H9 (cell line): ENCODE measurements at regions not wholly inside any gene's neighbourhood (a gene's known extent, or its start where the extent isn't known, plus 50 kb on each side); places are given as distances from the start of the nearest gene placed in this dataset.

Experiments used
- DNase-seq: peaks from one replicate; pipeline ENCODE4 v3.0.0-alpha.2; 2017
- H2AFZ ChIP-seq: one replicate; pipeline ENCODE4 v1.6.1; 2013; ENCODE audit warnings: mild to moderate bottlenecking, low read length, control low read depth, moderate library complexity
- H2AK5ac ChIP-seq: 2 replicates; pipeline ENCODE4 v1.6.1; 2013; ENCODE audit warnings: low read length, control low read depth, mixed read lengths; ENCODE audit not compliant: insufficient read length
- H2BK120ac ChIP-seq: one replicate; pipeline ENCODE4 v1.6.1; 2013; ENCODE audit warnings: low read depth, mild to moderate bottlenecking, low read length, control low read depth, inconsistent platforms; ENCODE audit not compliant: poor library complexity, severe bottlenecking
- H2BK12ac ChIP-seq: 2 replicates; pipeline ENCODE4 v1.6.1; 2013; ENCODE audit warnings: low read length, control low read depth, mixed read lengths, low read depth; ENCODE audit not compliant: insufficient read length
- H2BK15ac ChIP-seq: 2 replicates; pipeline ENCODE4 v1.6.1; 2013; ENCODE audit warnings: low read depth, low read length, control low read depth
- H2BK20ac ChIP-seq: one replicate; pipeline ENCODE4 v1.6.1; 2013; ENCODE audit warnings: low read depth, mild to moderate bottlenecking, low read length, control low read depth, inconsistent platforms; ENCODE audit not compliant: poor library complexity, severe bottlenecking
- H2BK5ac ChIP-seq: 2 replicates; pipeline ENCODE4 v1.6.1; 2013; ENCODE audit warnings: low read length, control low read depth, mixed read lengths; ENCODE audit not compliant: insufficient read length
- H3K14ac ChIP-seq: 2 replicates; pipeline ENCODE4 v1.6.1; 2013; ENCODE audit warnings: low read length, control low read depth; ENCODE audit not compliant: insufficient read depth
- H3K18ac ChIP-seq: 2 replicates; pipeline ENCODE4 v1.6.1; 2013; ENCODE audit warnings: low read depth, mild to moderate bottlenecking, mixed read lengths, low read length, control low read depth; ENCODE audit not compliant: insufficient read length
- H3K23ac ChIP-seq: 2 replicates; pipeline ENCODE4 v1.6.1; 2013; ENCODE audit warnings: low read length, control low read depth, mixed read lengths, low read depth; ENCODE audit not compliant: insufficient read length
- H3K23me2 ChIP-seq: 2 replicates; pipeline ENCODE4 v1.6.1; 2013; ENCODE audit warnings: low read depth, mild to moderate bottlenecking, mixed read lengths, low read length, control low read depth; ENCODE audit not compliant: insufficient read length, poor library complexity, severe bottlenecking
- H3K27ac ChIP-seq: 2 replicates; pipeline ENCODE4 v1.5.1; 2013; ENCODE audit warnings: low read length, control low read depth, mixed read lengths, low read depth; ENCODE audit not compliant: insufficient read length
- H3K27me3 ChIP-seq: 2 replicates; pipeline ENCODE4 v1.6.1; 2013; ENCODE audit warnings: low read length, control low read depth, inconsistent platforms; ENCODE audit not compliant: insufficient read depth
- H3K4ac ChIP-seq: 2 replicates; pipeline ENCODE4 v1.6.1; 2013; ENCODE audit warnings: low read depth, mild to moderate bottlenecking, control low read depth, inconsistent platforms, low read length, moderate library complexity
- H3K4me1 ChIP-seq: 2 replicates; pipeline ENCODE4 v1.6.1; 2013; ENCODE audit warnings: low read length, control low read depth, inconsistent platforms; ENCODE audit not compliant: insufficient read depth
- H3K4me2 ChIP-seq: 2 replicates; pipeline ENCODE4 v1.6.1; 2013; ENCODE audit warnings: low read length, control low read depth, mixed read lengths; ENCODE audit not compliant: insufficient read length, insufficient read depth
- H3K56ac ChIP-seq: 2 replicates; pipeline ENCODE4 v1.6.1; 2013; ENCODE audit warnings: low read depth, mild to moderate bottlenecking, mixed read lengths, low read length, control low read depth; ENCODE audit not compliant: insufficient read length
- H3K79me1 ChIP-seq: 2 replicates; pipeline ENCODE4 v1.6.1; 2013; ENCODE audit warnings: low read depth, mild to moderate bottlenecking, moderate library complexity, low read length, control low read depth, inconsistent platforms; ENCODE audit not compliant: insufficient read depth, poor library complexity, severe bottlenecking
- H3K79me2 ChIP-seq: 2 replicates; pipeline ENCODE4 v1.6.1; 2013; ENCODE audit warnings: low read length, control low read depth, inconsistent platforms; ENCODE audit not compliant: insufficient read depth
- H3K9ac ChIP-seq: 2 replicates; pipeline ENCODE4 v1.6.1; 2013; ENCODE audit warnings: low read length, control low read depth, mixed read lengths; ENCODE audit not compliant: insufficient read length; ENCODE audit errors: extremely low read depth
- H3K9me3 ChIP-seq: one replicate; pipeline ENCODE4 v1.6.1; 2013; ENCODE audit warnings: low read depth, low read length, inconsistent platforms; ENCODE audit not compliant: control insufficient read depth
- H3T11ph ChIP-seq: one replicate; pipeline ENCODE4 v1.6.1; 2013; ENCODE audit warnings: mild to moderate bottlenecking, low read length, control low read depth, inconsistent platforms
- H4K20me1 ChIP-seq: one replicate; pipeline ENCODE4 v1.6.1; 2013; ENCODE audit not compliant: control insufficient read depth, insufficient read length, insufficient read depth
- H4K5ac ChIP-seq: 2 replicates; pipeline ENCODE4 v1.6.1; 2013; ENCODE audit warnings: low read depth, mild to moderate bottlenecking, mixed read lengths, low read length, control low read depth; ENCODE audit not compliant: insufficient read length
- H4K8ac ChIP-seq: replicated peaks from 2 replicates; pipeline ENCODE4 v1.6.1; 2013; ENCODE audit warnings: low read length, control low read depth, mixed read lengths, low read depth; ENCODE audit not compliant: insufficient read length
- H4K91ac ChIP-seq: 2 replicates; pipeline ENCODE4 v1.6.1; 2013; ENCODE audit warnings: low read depth, mild to moderate bottlenecking, moderate library complexity, mixed read lengths, low read length, control low read depth; ENCODE audit not compliant: insufficient read length
- H3K27ac Mint-ChIP-seq, 3 experiments: 2 replicates in 2 of 3; 3 replicates in 1 of 3; pipeline ENCODE4 v1.8.0; 2020 to 2021; ENCODE audit warnings: mixed read lengths in 3 of 3, mild to moderate bottlenecking in 1 of 3, moderate library complexity in 1 of 3
- H3K27me3 Mint-ChIP-seq: 2 replicates; pipeline ENCODE4 v1.8.0; 2021; ENCODE audit warnings: low read depth, mild to moderate bottlenecking, moderate library complexity, mixed read lengths
- H3K36me3 Mint-ChIP-seq, 3 experiments: 2 replicates in 2 of 3; 3 replicates in 1 of 3; pipeline ENCODE4 v1.8.0; 2020 to 2021; ENCODE audit warnings: low read depth in 3 of 3, mixed read lengths in 3 of 3; ENCODE audit not compliant: insufficient read depth in 1 of 3
- H3K4me1 Mint-ChIP-seq, 2 experiments: 2 replicates each; pipeline ENCODE4 v1.8.0; 2020; ENCODE audit warnings: mixed read lengths in 2 of 2
- H3K4me3 Mint-ChIP-seq, 2 experiments: 2 replicates in 1 of 2; 3 replicates in 1 of 2; pipeline ENCODE4 v1.8.0; 2020 to 2021; ENCODE audit warnings: mild to moderate bottlenecking in 2 of 2, mixed read lengths in 2 of 2, moderate library complexity in 1 of 2
- H3K9me3 Mint-ChIP-seq, 2 experiments: 2 replicates in 1 of 2; 3 replicates in 1 of 2; pipeline ENCODE4 v1.8.0; 2020; ENCODE audit warnings: mild to moderate bottlenecking in 2 of 2, mixed read lengths in 2 of 2, moderate library complexity in 1 of 2
- CTCF ChIP-seq: fragments of 200-600 bp; sonication (generic); conservative IDR thresholded peaks from 3 replicates; pipeline ENCODE4 v1.8.0; 2021; ENCODE audit warnings: antibody characterized with exemption, mild to moderate bottlenecking
- WGBS: extraction: QIAGEN DNeasy Blood & Tissue Kit; methylation state at CpG from one replicate; pipeline ENCODE4 v1.1.7; 2013; ENCODE audit warnings: missing lambda C conversion rate, low lambda C conversion rate, mixed read lengths; ENCODE audit not compliant: insufficient read length; ENCODE audit errors: extremely low coverage; 5-methylcytosine and 5-hydroxymethylcytosine counted together

DNA sequence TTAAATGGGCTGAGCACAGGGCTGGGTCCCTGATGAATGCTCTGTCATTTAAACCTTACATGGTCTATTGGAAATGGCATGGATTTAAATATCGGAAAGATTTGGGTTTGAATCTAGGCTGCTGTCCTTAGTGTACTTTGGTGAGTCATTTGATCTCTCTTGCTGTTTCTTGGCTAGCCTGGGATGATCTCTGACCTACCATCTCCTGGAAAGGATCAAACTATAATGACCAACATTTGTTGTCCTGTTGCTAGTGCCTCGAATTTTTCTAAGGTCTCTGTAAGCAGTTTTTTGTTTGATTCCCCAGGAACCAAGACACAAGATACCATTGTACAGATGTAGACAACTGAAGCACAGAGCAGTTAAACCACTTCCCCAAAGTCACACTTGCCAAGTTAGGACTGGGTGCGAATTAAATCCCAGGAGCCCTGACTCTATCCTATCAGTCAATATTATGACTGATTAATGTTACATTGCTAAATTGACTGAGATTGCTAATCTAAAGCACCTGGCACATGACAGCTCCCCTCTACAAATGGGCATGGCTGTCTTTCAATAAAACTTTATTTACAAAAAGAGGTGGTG lies 244.9 kb upstream of the MCTP2 start:
- Histone ChIP-seq H3K27me3 (no peaks in the 10 kb centered on the region), H2AK5ac (no peak overlapping the region), H3K27ac (no peak overlapping the region), H4K8ac (no peak overlapping the region), H3K23me2 (no peaks in the 10 kb centered on the region), H3K4ac (no peak overlapping the region), H2BK120ac (no peak overlapping the region), H3K14ac (no peak overlapping the region), H4K5ac (no peak overlapping the region), H3K23ac (no peak overlapping the region), H3K18ac (no peak overlapping the region), H3K9ac (no peak overlapping the region), H3K4me1 (no peaks in the 10 kb centered on the region), H2BK12ac (no peak overlapping the region), H3K4me2 (no peak overlapping the region), H3K79me1 (no peaks in the 10 kb centered on the region), H2BK20ac (no peak overlapping the region), H3T11ph (no peak overlapping the region), H2BK5ac (no peak overlapping the region), H3K79me2 (no peaks in the 10 kb centered on the region), H4K20me1 (no peaks in the 10 kb centered on the region), H4K91ac (no peak overlapping the region), H2BK15ac (no peak overlapping the region), H3K9me3 (no peaks in the 10 kb centered on the region), H3K56ac (no peak overlapping the region), H2AFZ (no peak overlapping the region)
- no peak overlapping the region for H3K27ac Mint-ChIP-seq
- peaks cover 0 to under 1% of the 10 kb centered on the region in 2 experiments; a peak in 1 of 5 replicates for H3K9me3 Mint-ChIP-seq
- TF ChIP-seq CTCF, result no peak
- H3K36me3 Mint-ChIP-seq, result no peaks in the 10 kb centered on the region
- no CpG with 5 or more reads among the region's 3 CpGs for WGBS
- H3K4me3 Mint-ChIP-seq, result no peak overlapping the region
- DNase-seq, result no peak
- H3K4me1 Mint-ChIP-seq, result no peaks in the 10 kb centered on the region
- no peaks in the 10 kb centered on the region; the same call in 1 of the 2 replicates for H3K27me3 Mint-ChIP-seq
